HEK293 (cell line): ENCODE measurements at regions not wholly inside any gene's neighbourhood (a gene's known extent, or its start where the extent isn't known, plus 50 kb on each side); places are given as distances from the start of the nearest gene placed in this dataset.

ENCODE experiments used
- CTCF ChIA-PET: fragments of 350-600 bp; formaldehyde crosslinking; extraction: SDS; loops from one replicate; lab custom pipeline; 2021; ENCODE audit warnings: antibody characterized with exemption; lab: Yijun Ruan, JAX
- POLR2A ChIA-PET: fragments of 300-600 bp; formaldehyde crosslinking; extraction: SDS; loops from one replicate; lab custom pipeline; 2020; ENCODE audit warnings: antibody characterized with exemption, inconsistent platforms; lab: Yijun Ruan, JAX
- H3K27ac ChIP-seq: fragments of 200-500 bp; sonication (Bioruptor generic); 2 replicates; pipeline ENCODE4 v1.5.1; 2014; ENCODE audit warnings: low read depth, low read length, control low read depth, inconsistent platforms; ENCODE audit errors: extremely low read depth
- H3K36me3 ChIP-seq, 2 experiments: fragments of 200-500 bp in 1 of 2; sonication (Bioruptor generic) in 1 of 2; 1 replicate in 1 of 2; 2 replicates in 1 of 2; pipeline ENCODE4 v1.5.1; 2014 to 2017; ENCODE audit warnings: inconsistent platforms in 2 of 2, low read length in 2 of 2; ENCODE audit not compliant: control insufficient read depth in 2 of 2, insufficient read depth in 1 of 2
- H3K4me1 ChIP-seq: fragments of 200-500 bp; sonication (Bioruptor generic); 2 replicates; pipeline ENCODE4 v1.5.1; 2014; ENCODE audit warnings: mild to moderate bottlenecking, low read length, inconsistent platforms; ENCODE audit not compliant: control insufficient read depth, insufficient read depth
- H3K4me3 ChIP-seq: 2 replicates; pipeline ENCODE4 v1.5.1; 2011; ENCODE audit warnings: low read depth, mild to moderate bottlenecking, control low read depth, low read length, moderate library complexity
- H3K9me3 ChIP-seq: fragments of 200-500 bp; sonication (Bioruptor generic); 2 replicates; pipeline ENCODE4 v1.5.1; 2014; ENCODE audit warnings: low read depth, low read length, inconsistent platforms; ENCODE audit not compliant: control insufficient read depth, insufficient read depth
- GFI1B ChIP-seq: fragments of 450-650 bp; formaldehyde crosslinking; IDR thresholded peaks from 2 replicates; pipeline ENCODE4 v1.5.1; 2016; ENCODE audit warnings: missing biosample characterization, missing genetic modification characterization
- HOXC10 ChIP-seq: sonication (generic); formaldehyde crosslinking; IDR thresholded peaks from 2 replicates; pipeline ENCODE4 v1.8.1; 2023; ENCODE audit warnings: mild to moderate bottlenecking, missing genetic modification reagents
- HOXD13 ChIP-seq: sonication (generic); formaldehyde crosslinking; IDR thresholded peaks from 2 replicates; pipeline ENCODE4 v1.8.0; 2022; ENCODE audit warnings: missing genetic modification reagents, borderline replicate concordance
- KLF10 ChIP-seq: fragments of 450-650 bp; IDR thresholded peaks from 2 replicates; pipeline ENCODE4 v1.5.1; 2018; ENCODE audit warnings: missing biosample characterization, mild to moderate bottlenecking, missing genetic modification characterization
- PATZ1 ChIP-seq: fragments of 450-650 bp; formaldehyde crosslinking; IDR thresholded peaks from 2 replicates; pipeline ENCODE4 v1.5.1; 2016; ENCODE audit warnings: missing biosample characterization, missing genetic modification characterization
- RBAK ChIP-seq: fragments of 450-650 bp; formaldehyde crosslinking; IDR thresholded peaks from 2 replicates; pipeline ENCODE4 v1.5.1; 2016; ENCODE audit warnings: missing biosample characterization, missing genetic modification characterization
- SP7 ChIP-seq: fragments of 450-650 bp; formaldehyde crosslinking; IDR thresholded peaks from 2 replicates; pipeline ENCODE4 v1.5.1; 2016; ENCODE audit warnings: missing biosample characterization, missing genetic modification characterization
- ZBTB44 ChIP-seq: fragments of 450-650 bp; IDR thresholded peaks from 2 replicates; pipeline ENCODE4 v1.5.1; 2018; ENCODE audit warnings: missing biosample characterization, mild to moderate bottlenecking, missing genetic modification characterization
- ZBTB6 ChIP-seq: fragments of 450-650 bp; formaldehyde crosslinking; IDR thresholded peaks from 2 replicates; pipeline ENCODE4 v1.5.1; 2017; ENCODE audit warnings: missing biosample characterization, missing genetic modification characterization
- ZFHX2 ChIP-seq: fragments of 450-650 bp; formaldehyde crosslinking; conservative IDR thresholded peaks from 2 replicates; pipeline ENCODE4 v1.5.1; 2016; ENCODE audit warnings: missing biosample characterization, missing genetic modification characterization
- ZFP41 ChIP-seq: fragments of 450-650 bp; formaldehyde crosslinking; IDR thresholded peaks from 2 replicates; pipeline ENCODE4 v1.5.1; 2016; ENCODE audit warnings: missing biosample characterization, missing genetic modification characterization, borderline replicate concordance
- ZNF112 ChIP-seq: fragments of 450-650 bp; formaldehyde crosslinking; IDR thresholded peaks from 2 replicates; pipeline ENCODE4 v1.5.0; 2017; ENCODE audit warnings: missing biosample characterization, missing genetic modification characterization
- ZNF121 ChIP-seq: fragments of 450-650 bp; formaldehyde crosslinking; IDR thresholded peaks from 2 replicates; pipeline ENCODE4 v1.5.1; 2016; ENCODE audit warnings: missing biosample characterization, missing genetic modification characterization
- ZNF133 ChIP-seq: fragments of 450-650 bp; formaldehyde crosslinking; IDR thresholded peaks from 2 replicates; pipeline ENCODE4 v1.5.1; 2016; ENCODE audit warnings: missing biosample characterization, missing genetic modification characterization
- ZNF2 ChIP-seq: fragments of 450-650 bp; formaldehyde crosslinking; IDR thresholded peaks from 2 replicates; pipeline ENCODE4 v1.5.1; 2016; ENCODE audit warnings: missing biosample characterization, missing genetic modification characterization
- ZNF202 ChIP-seq: fragments of 450-650 bp; formaldehyde crosslinking; IDR thresholded peaks from 2 replicates; pipeline ENCODE4 v1.5.1; 2016; ENCODE audit warnings: missing biosample characterization, missing genetic modification characterization, borderline replicate concordance
- ZNF211 ChIP-seq: fragments of 450-650 bp; formaldehyde crosslinking; IDR thresholded peaks from 2 replicates; pipeline ENCODE4 v1.5.1; 2016; ENCODE audit warnings: low read depth, missing biosample characterization, missing genetic modification characterization
- ZNF23 ChIP-seq: fragments of 450-650 bp; formaldehyde crosslinking; IDR thresholded peaks from 2 replicates; pipeline ENCODE4 v1.5.1; 2016; ENCODE audit warnings: missing biosample characterization, missing genetic modification characterization, borderline replicate concordance
- ZNF239 ChIP-seq: fragments of 450-650 bp; formaldehyde crosslinking; IDR thresholded peaks from 2 replicates; pipeline ENCODE4 v1.5.1; 2016; ENCODE audit warnings: missing biosample characterization, missing genetic modification characterization
- ZNF311 ChIP-seq: fragments of 450-650 bp; formaldehyde crosslinking; IDR thresholded peaks from 2 replicates; pipeline ENCODE4 v1.5.1; 2017; ENCODE audit warnings: missing biosample characterization, missing genetic modification characterization, borderline replicate concordance
- ZNF354C ChIP-seq: fragments of 450-650 bp; formaldehyde crosslinking; IDR thresholded peaks from 2 replicates; pipeline ENCODE4 v1.5.1; 2016; ENCODE audit warnings: missing biosample characterization, missing genetic modification characterization, low read depth, borderline replicate concordance
- ZNF585B ChIP-seq: fragments of 450-650 bp; formaldehyde crosslinking; IDR thresholded peaks from 2 replicates; pipeline ENCODE4 v1.5.1; 2016; ENCODE audit warnings: missing biosample characterization, missing genetic modification characterization
- ZNF610 ChIP-seq: fragments of 450-650 bp; formaldehyde crosslinking; IDR thresholded peaks from 2 replicates; pipeline ENCODE4 v1.5.1; 2016; ENCODE audit warnings: missing biosample characterization, missing genetic modification characterization, borderline replicate concordance
- ZNF623 ChIP-seq: fragments of 450-650 bp; formaldehyde crosslinking; IDR thresholded peaks from 2 replicates; pipeline ENCODE4 v1.5.1; 2016; ENCODE audit warnings: missing biosample characterization, missing genetic modification characterization
- ZNF792 ChIP-seq: fragments of 450-650 bp; formaldehyde crosslinking; IDR thresholded peaks from 2 replicates; pipeline ENCODE4 v1.5.1; 2016; ENCODE audit warnings: missing biosample characterization, missing genetic modification characterization
- ZSCAN16 ChIP-seq: fragments of 450-650 bp; formaldehyde crosslinking; IDR thresholded peaks from 2 replicates; pipeline ENCODE4 v1.5.1; 2016; ENCODE audit warnings: missing biosample characterization, missing genetic modification characterization
- ZSCAN30 ChIP-seq: fragments of 450-650 bp; IDR thresholded peaks from 2 replicates; pipeline ENCODE4 v1.5.1; 2018; ENCODE audit warnings: missing biosample characterization, mild to moderate bottlenecking, missing genetic modification characterization, moderate library complexity
- TF ChIP-seq, protein P1 (sequence below): fragments of 450-650 bp; formaldehyde crosslinking; IDR thresholded peaks from 2 replicates; pipeline ENCODE4 v1.5.1; 2017; ENCODE audit warnings: missing biosample characterization, missing genetic modification characterization

DNA sequence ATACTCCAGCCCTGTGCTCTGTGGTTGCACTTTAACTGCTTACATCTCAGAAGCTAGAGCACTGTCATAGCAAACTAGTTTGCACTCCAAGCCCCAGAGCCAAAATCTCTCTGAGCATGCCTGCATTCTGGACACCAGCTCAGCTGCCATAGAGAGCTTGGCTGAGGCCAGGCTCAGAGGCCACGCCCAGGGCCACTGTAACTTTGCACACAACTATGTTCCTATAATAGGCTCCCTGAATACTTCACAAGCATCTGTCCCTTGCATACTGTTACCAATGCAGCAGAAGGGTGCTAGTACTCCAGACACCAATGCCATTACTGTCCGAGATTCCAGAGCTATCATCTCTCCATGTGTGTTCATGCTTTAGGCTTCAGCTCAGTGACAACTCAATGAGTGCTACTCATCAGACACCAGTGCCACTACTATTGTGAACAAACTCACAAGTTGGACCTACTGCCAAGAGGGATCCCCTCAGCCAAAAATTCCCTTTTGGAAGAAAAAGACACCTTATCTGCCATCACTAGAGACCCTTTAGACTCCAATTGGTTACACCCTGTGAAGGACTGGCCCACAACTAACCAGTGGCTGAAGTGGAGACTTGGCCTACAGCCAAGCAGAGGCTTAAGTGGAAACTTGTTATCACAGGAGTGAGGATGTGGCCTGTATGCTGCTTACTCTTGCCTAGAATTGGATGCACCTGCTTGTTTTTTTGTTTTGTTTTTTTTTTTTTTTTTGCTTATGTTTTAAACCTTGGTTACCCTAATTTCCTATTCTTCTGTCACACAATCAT is 211.6 kb upstream of the MAGI2 start:
- no peaks in the 10 kb centered on the region for H3K9me3 ChIP-seq
- no peaks in the 10 kb centered on the region for H3K4me1 ChIP-seq
- H3K36me3 ChIP-seq = no peaks in the 10 kb centered on the region
- CTCF ChIA-PET = interaction anchor here (1.3 kb wide), 1 partner anchor 9 kb away, joined by 3 read pairs; no protein-coding TSS in a partner anchor
- H3K4me3 ChIP-seq = no peak overlapping the region
- TF ChIP-seq ZNF23 (tag by site-specific recombination) (no peak), SP7 (tag by site-specific recombination) (no peak), ZBTB6 (tag by site-specific recombination) (no peak), ZNF121 (tag by site-specific recombination) (no peak), PATZ1 (no peak), ZSCAN16 (no peak), ZNF133 (tag by site-specific recombination) (no peak), KLF10 (tag by site-specific recombination) (no peak), ZNF354C (tag by site-specific recombination) (no peak), ZNF211 (tag by site-specific recombination) (no peak), ZNF585B (tag by site-specific recombination) (no peak), ZNF239 (tag by site-specific recombination) (no peak), ZSCAN30 (tag by site-specific recombination) (no peak), ZNF311 (tag by site-specific recombination) (no peak), RBAK (tag by site-specific recombination) (no peak), ZNF610 (no peak), ZNF202 (tag by site-specific recombination) (no peak), GFI1B (tag by site-specific recombination) (no peak)
- H3K27ac ChIP-seq = no peak overlapping the region
- POLR2A ChIA-PET = no interaction called here

- ChIA-PET POLR2A (no interaction called here), CTCF (interaction anchor here (0.6 kb wide), 1 partner anchor 114 kb away, joined by 4 read pairs; no protein-coding TSS in a partner anchor)
- Histone ChIP-seq H3K36me3 (no peaks in the 10 kb centered on the region), H3K4me3 (no peak overlapping the region), H3K4me1 (no peaks in the 10 kb centered on the region), H3K9me3 (no peaks in the 10 kb centered on the region), H3K27ac (no peak overlapping the region)
- TF ChIP-seq ZNF2 = no peak
- no peak for TF ChIP-seq ZNF239 (tag by site-specific recombination)
- TF ChIP-seq, protein P1, sequence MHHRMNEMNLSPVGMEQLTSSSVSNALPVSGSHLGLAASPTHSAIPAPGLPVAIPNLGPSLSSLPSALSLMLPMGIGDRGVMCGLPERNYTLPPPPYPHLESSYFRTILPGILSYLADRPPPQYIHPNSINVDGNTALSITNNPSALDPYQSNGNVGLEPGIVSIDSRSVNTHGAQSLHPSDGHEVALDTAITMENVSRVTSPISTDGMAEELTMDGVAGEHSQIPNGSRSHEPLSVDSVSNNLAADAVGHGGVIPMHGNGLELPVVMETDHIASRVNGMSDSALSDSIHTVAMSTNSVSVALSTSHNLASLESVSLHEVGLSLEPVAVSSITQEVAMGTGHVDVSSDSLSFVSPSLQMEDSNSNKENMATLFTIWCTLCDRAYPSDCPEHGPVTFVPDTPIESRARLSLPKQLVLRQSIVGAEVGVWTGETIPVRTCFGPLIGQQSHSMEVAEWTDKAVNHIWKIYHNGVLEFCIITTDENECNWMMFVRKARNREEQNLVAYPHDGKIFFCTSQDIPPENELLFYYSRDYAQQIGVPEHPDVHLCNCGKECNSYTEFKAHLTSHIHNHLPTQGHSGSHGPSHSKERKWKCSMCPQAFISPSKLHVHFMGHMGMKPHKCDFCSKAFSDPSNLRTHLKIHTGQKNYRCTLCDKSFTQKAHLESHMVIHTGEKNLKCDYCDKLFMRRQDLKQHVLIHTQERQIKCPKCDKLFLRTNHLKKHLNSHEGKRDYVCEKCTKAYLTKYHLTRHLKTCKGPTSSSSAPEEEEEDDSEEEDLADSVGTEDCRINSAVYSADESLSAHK (tag by site-specific recombination) = no peak
- TF ChIP-seq ZNF112 (tag by site-specific recombination) = no peak
- no peak for TF ChIP-seq ZNF623
- TF ChIP-seq ZNF792 (tag by site-specific recombination) = no peak
- no peak for TF ChIP-seq ZFHX2 (tag by site-specific recombination)
- no peak for TF ChIP-seq ZFP41 (tag by site-specific recombination)
- no peak for TF ChIP-seq ZBTB44 (tag by site-specific recombination)
- TF ChIP-seq HOXC10 (CRISPR knock-in tag) = no peak
- no peak for TF ChIP-seq HOXD13
- TF ChIP-seq SP7 (tag by site-specific recombination) = no peak
Measured at GRCh38 chr7:79658304-79658703, 204.8 kb upstream of the MAGI2 start.
